Suprapubic skin (tissue), 3 donors: ENCODE measurements at regions not wholly inside any gene's neighbourhood (a gene's known extent, or its start where the extent isn't known, plus 50 kb on each side); places are given as distances from the start of the nearest gene placed in this dataset.

Source experiments
- EP300 ChIP-seq: sonication (generic); formaldehyde crosslinking; IDR thresholded peaks from one replicate; pipeline ENCODE4 v1.6.1; 2017; ENCODE audit warnings: antibody characterized with exemption
- TF ChIP-seq, protein P1 (sequence below), 2 donors: fragments of 200-600 bp in 1 of 2; fragments of 450-650 bp in 1 of 2; sonication (generic) in 1 of 2; IDR thresholded peaks; one replicate each; pipeline ENCODE4 v1.5.1; 2016 to 2019; ENCODE audit warnings: antibody characterized with exemption in 2 of 2, mild to moderate bottlenecking in 1 of 2, moderate library complexity in 1 of 2

DNA sequence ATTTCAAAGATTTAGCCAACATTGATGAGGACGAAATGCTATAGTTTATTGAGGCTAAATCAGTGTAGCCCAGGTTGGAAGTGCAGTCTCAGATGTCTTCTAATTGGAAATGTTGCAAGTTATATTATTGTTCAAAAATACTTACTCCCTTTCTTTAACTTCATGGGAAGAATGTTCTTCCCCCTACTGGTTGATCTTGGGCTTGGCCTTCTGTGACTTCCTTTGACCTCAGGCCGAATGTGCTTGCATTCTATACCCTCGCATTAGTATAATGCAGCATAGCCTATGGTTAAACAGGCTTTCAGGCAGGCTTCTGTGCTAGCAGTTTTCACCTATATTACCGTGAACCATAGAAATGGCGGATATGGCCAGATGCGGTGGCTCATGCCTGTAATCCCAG, 77.3 kb downstream of the RPE65 start:
- TF ChIP-seq, protein P1, sequence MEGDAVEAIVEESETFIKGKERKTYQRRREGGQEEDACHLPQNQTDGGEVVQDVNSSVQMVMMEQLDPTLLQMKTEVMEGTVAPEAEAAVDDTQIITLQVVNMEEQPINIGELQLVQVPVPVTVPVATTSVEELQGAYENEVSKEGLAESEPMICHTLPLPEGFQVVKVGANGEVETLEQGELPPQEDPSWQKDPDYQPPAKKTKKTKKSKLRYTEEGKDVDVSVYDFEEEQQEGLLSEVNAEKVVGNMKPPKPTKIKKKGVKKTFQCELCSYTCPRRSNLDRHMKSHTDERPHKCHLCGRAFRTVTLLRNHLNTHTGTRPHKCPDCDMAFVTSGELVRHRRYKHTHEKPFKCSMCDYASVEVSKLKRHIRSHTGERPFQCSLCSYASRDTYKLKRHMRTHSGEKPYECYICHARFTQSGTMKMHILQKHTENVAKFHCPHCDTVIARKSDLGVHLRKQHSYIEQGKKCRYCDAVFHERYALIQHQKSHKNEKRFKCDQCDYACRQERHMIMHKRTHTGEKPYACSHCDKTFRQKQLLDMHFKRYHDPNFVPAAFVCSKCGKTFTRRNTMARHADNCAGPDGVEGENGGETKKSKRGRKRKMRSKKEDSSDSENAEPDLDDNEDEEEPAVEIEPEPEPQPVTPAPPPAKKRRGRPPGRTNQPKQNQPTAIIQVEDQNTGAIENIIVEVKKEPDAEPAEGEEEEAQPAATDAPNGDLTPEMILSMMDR (IDR thresholded peaks at IDR 0.05): no peak
- TF ChIP-seq EP300: no peak
